ENCODE measurements at regions not wholly inside any gene's neighbourhood (a gene's known extent, or its start where the extent isn't known, plus 50 kb on each side); places are given as distances from the start of the nearest gene placed in this dataset.

- TF ChIP-seq REST (IDR thresholded peaks at IDR 0.05) = no peak
- no peak for TF ChIP-seq NR2F2 (IDR thresholded peaks at IDR 0.05)
- TF ChIP-seq HNF4G (IDR thresholded peaks at IDR 0.05) = no peak
Observed at GRCh38 chr13:65901723-65902122, 1328.4 kb downstream of the PCDH9 start (continued).

- no peak overlapping the region for H3K4me3 ChIP-seq (ENCODE audit: low read depth in 1 of 3, low read length in 3 of 3)
- no peaks in the 10 kb centered on the region for H3K4me1 ChIP-seq (ENCODE audit: control insufficient read depth in 4 of 4, insufficient read depth in 4 of 4, low read length in 3 of 4)
- H3K27me3 ChIP-seq (ENCODE audit: control insufficient read depth in 4 of 4, insufficient read depth in 4 of 4, low read length in 3 of 4) = no peaks in the 10 kb centered on the region
- no peak for DNase-seq (ENCODE audit: low spot score)
- H3K36me3 ChIP-seq (ENCODE audit: control insufficient read depth in 4 of 4, insufficient read depth in 3 of 4, low read depth in 1 of 4, low read length in 3 of 4) = no peaks in the 10 kb centered on the region
- H3K27ac ChIP-seq (ENCODE audit: low read depth in 1 of 2, low read length in 2 of 2) = no peak overlapping the region
- WGBS = 71% methylated on average over 2 of the region's 2 CpGs
- H3K9ac ChIP-seq (ENCODE audit: low read depth in 1 of 2, low read length in 2 of 2) = no peak overlapping the region
- no peak for TF ChIP-seq RAD21 (IDR thresholded peaks at IDR 0.05)
- no peak for TF ChIP-seq GABPA (IDR thresholded peaks at IDR 0.05 in 1 of 2, conservative IDR thresholded peaks at IDR 0.05 in 1 of 2)
- TF ChIP-seq TAF1 (conservative IDR thresholded peaks at IDR 0.05) = no peak
- no peak for TF ChIP-seq ATF3 (IDR thresholded peaks at IDR 0.05)
- no peak for TF ChIP-seq EGR1 (IDR thresholded peaks at IDR 0.05; ENCODE audit: low read depth in 2 of 2)
- TF ChIP-seq HNF4A (conservative IDR thresholded peaks at IDR 0.05) = no peak
- no peak for TF ChIP-seq YY1 (IDR thresholded peaks at IDR 0.05)
- no peak for TF ChIP-seq CTCF (IDR thresholded peaks at IDR 0.05; ENCODE audit: low read depth, low read length, missing input control)
- no peak for TF ChIP-seq JUND (IDR thresholded peaks at IDR 0.05)
- no peak for TF ChIP-seq FOXA1 (IDR thresholded peaks at IDR 0.05)
- TF ChIP-seq HNF4G (IDR thresholded peaks at IDR 0.05) = no peak
- TF ChIP-seq NR2F2 (IDR thresholded peaks at IDR 0.05) = no peak
- TF ChIP-seq ZBTB33 (IDR thresholded peaks at IDR 0.05) = no peak
- no peak for TF ChIP-seq FOXA2 (IDR thresholded peaks at IDR 0.05)
- TF ChIP-seq MAX (IDR thresholded peaks at IDR 0.05) = no peak
- peaks cover 0 to 2% (median 0%) of the 10 kb centered on the region in 4 donors for H3K9me3 ChIP-seq (ENCODE audit: control insufficient read depth in 4 of 4, low read length in 3 of 4)
Observed at GRCh38 chr13:65894049-65894448, 1336.1 kb downstream of the PCDH9 start.

Data from liver (tissue), 8 donors.